CD14-positive monocyte (primary cell): ENCODE measurements at regions not wholly inside any gene's neighbourhood (a gene's known extent, or its start where the extent isn't known, plus 50 kb on each side); places are given as distances from the start of the nearest gene placed in this dataset.

ENCODE experiments used
- DNase-seq, 3 donors: peaks; one replicate each; pipeline ENCODE4 v3.0.0-alpha.2; 2011 to 2022
- H2AFZ ChIP-seq: 2 replicates; pipeline ENCODE4 v1.6.0; 2012; ENCODE audit warnings: mild to moderate bottlenecking, low read depth, low read length, inconsistent platforms; ENCODE audit not compliant: insufficient read depth, poor library complexity, severe bottlenecking
- H3K27ac ChIP-seq, 2 donors: 1 replicate in 1 of 2; 2 replicates in 1 of 2; pipeline ENCODE4 v1.5.1; 2012 to 2013; ENCODE audit warnings: low read length in 2 of 2, control low read depth in 1 of 2, inconsistent platforms in 1 of 2, low read depth in 1 of 2, mild to moderate bottlenecking in 1 of 2
- H3K27me3 ChIP-seq, 2 donors: one replicate each; pipeline versions ENCODE4 v1.6.0 to v1.6.1; 2011 to 2013; ENCODE audit warnings: low read length in 2 of 2; ENCODE audit not compliant: control insufficient read depth in 2 of 2, insufficient read depth in 2 of 2
- H3K36me3 ChIP-seq, 2 donors: replicated peaks in 1 of 2; 1 replicate in 1 of 2; 2 replicates in 1 of 2; pipeline versions ENCODE4 v1.5.1 to v1.6.1; 2012 to 2013; ENCODE audit warnings: low read length in 2 of 2, control low read depth in 1 of 2, inconsistent platforms in 1 of 2, mild to moderate bottlenecking in 1 of 2; ENCODE audit not compliant: insufficient read depth in 2 of 2, control insufficient read depth in 1 of 2
- H3K4me1 ChIP-seq, 2 donors: 1 replicate in 1 of 2; 2 replicates in 1 of 2; pipeline versions ENCODE4 v1.5.1 to v1.6.1; 2012 to 2013; ENCODE audit warnings: low read length in 2 of 2, control low read depth in 1 of 2, inconsistent platforms in 1 of 2, mild to moderate bottlenecking in 1 of 2, moderate library complexity in 1 of 2; ENCODE audit not compliant: insufficient read depth in 2 of 2, control insufficient read depth in 1 of 2
- H3K4me2 ChIP-seq: replicated peaks from 2 replicates; pipeline ENCODE3; 2012; ENCODE audit warnings: low read length, moderate library complexity, mild to moderate bottlenecking; ENCODE audit not compliant: poor library complexity, severe bottlenecking; ENCODE audit errors: extremely low read depth
- H3K4me3 ChIP-seq, 3 experiments: fragments of 200-600 bp in 1 of 3; sonication (generic) in 1 of 3; replicated peaks in 1 of 3; 1 replicate in 2 of 3; 2 replicates in 1 of 3; pipeline ENCODE4 v1.5.1; 2011 to 2013; ENCODE audit warnings: low read length in 3 of 3, mild to moderate bottlenecking in 3 of 3, control low read depth in 2 of 3, low read depth in 2 of 3, inconsistent platforms in 1 of 3, moderate library complexity in 1 of 3
- H3K79me2 ChIP-seq: 2 replicates; pipeline ENCODE4 v1.6.0; 2012; ENCODE audit warnings: mild to moderate bottlenecking, control low read depth, inconsistent platforms, low read length, moderate library complexity; ENCODE audit not compliant: insufficient read depth
- H3K9ac ChIP-seq: 2 replicates; pipeline ENCODE4 v1.6.0; 2017; ENCODE audit warnings: low read length, mild to moderate bottlenecking; ENCODE audit not compliant: insufficient read depth, poor library complexity, severe bottlenecking
- H3K9me3 ChIP-seq, 2 donors: replicated peaks in 1 of 2; 1 replicate in 1 of 2; 2 replicates in 1 of 2; pipeline versions ENCODE4 v1.5.1 to v1.6.1; 2012 to 2013; ENCODE audit warnings: low read length in 2 of 2, control low read depth in 1 of 2; ENCODE audit not compliant: control insufficient read depth in 1 of 2, insufficient read depth in 1 of 2
- H4K20me1 ChIP-seq: 2 replicates; pipeline ENCODE4 v1.6.0; 2012; ENCODE audit warnings: mild to moderate bottlenecking, low read length, control low read depth, moderate library complexity; ENCODE audit not compliant: insufficient read depth
- H3K27ac Mint-ChIP-seq, 7 donors: one replicate each; pipeline ENCODE4 v1.8.0; 2020; ENCODE audit warnings: mild to moderate bottlenecking in 7 of 7, mixed read lengths in 7 of 7, moderate library complexity in 6 of 7, inconsistent platforms in 2 of 7
- H3K27me3 Mint-ChIP-seq, 3 donors: one replicate each; pipeline ENCODE4 v1.8.0; 2021 to 2022; ENCODE audit warnings: low read depth in 3 of 3, mild to moderate bottlenecking in 3 of 3, mixed read lengths in 3 of 3, moderate library complexity in 3 of 3, inconsistent platforms in 1 of 3
- H3K36me3 Mint-ChIP-seq, 2 donors: one replicate each; pipeline ENCODE4 v1.8.0; 2020; ENCODE audit warnings: mixed read lengths in 2 of 2, inconsistent platforms in 1 of 2, mild to moderate bottlenecking in 1 of 2
- H3K4me1 Mint-ChIP-seq: one replicate; pipeline ENCODE4 v1.8.0; 2020; ENCODE audit warnings: mild to moderate bottlenecking, mixed read lengths
- H3K4me3 Mint-ChIP-seq, 2 donors: one replicate each; pipeline ENCODE4 v1.8.0; 2020; ENCODE audit warnings: mild to moderate bottlenecking in 2 of 2, mixed read lengths in 2 of 2, moderate library complexity in 1 of 2
- H3K9me3 Mint-ChIP-seq, 7 donors: one replicate each; pipeline ENCODE4 v1.8.0; 2020 to 2022; ENCODE audit warnings: mixed read lengths in 7 of 7, mild to moderate bottlenecking in 6 of 7, moderate library complexity in 6 of 7, inconsistent platforms in 2 of 7
- CTCF ChIP-seq: fragments of 200-600 bp; IDR thresholded peaks from one replicate; pipeline ENCODE4 v1.8.0; 2022; ENCODE audit warnings: antibody characterized with exemption, mild to moderate bottlenecking
- whole genome bisulfite sequencing: methylation state at CpG from one replicate; pipeline ENCODE4 v1.1.5; 2013; ENCODE audit warnings: missing lambda C conversion rate; ENCODE audit not compliant: insufficient coverage; 5-methylcytosine and 5-hydroxymethylcytosine counted together
- intact Hi-C, 2 donors: fragments of 100-400 bp; cut with micrococcal nuclease; formaldehyde crosslinking; loops; one replicate each; pipeline versions ENCODE4 v1.15.0 to v1.15.1; 2023

DNA sequence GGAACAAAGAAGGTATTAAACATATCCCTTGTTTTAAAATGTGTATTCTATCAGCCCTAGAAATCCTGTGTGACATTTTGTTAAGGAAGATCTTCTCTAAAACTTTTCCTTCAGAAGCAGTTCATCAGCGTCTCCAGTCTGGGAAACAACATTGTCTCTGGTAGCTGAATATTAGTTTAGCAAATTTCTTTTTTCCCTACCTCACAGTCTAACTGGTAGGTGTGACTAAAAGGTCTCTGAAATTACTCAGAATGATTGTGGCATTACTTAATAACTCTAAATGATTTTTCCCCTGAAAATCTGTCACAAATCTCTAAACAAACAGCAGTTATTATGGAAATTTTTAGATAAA, 1044.8 kb downstream of the FLRT2 start:
- H3K9me3 ChIP-seq, result peaks cover 6 to 17% of the 10 kb centered on the region in 2 donors
- Mint-ChIP-seq H3K4me3 (no peak overlapping the region), H3K36me3 (no peaks in the 10 kb centered on the region), H3K4me1 (peaks cover 6% of the 10 kb centered on the region), H3K27me3 (peaks cover 0 to 2% (median 1%) of the 10 kb centered on the region in 3 donors), H3K27ac (no peak overlapping the region), H3K9me3 (peaks cover 3 to 18% (median 12%) of the 10 kb centered on the region in 7 donors)
- no peaks in the 10 kb centered on the region for H3K27me3 ChIP-seq
- intact Hi-C loops, result no loop called here
- no peaks in the 10 kb centered on the region for H3K79me2 ChIP-seq
- DNase-seq, result no peak
- no peak overlapping the region for H2AFZ ChIP-seq
- H3K9ac ChIP-seq, result no peak overlapping the region
- H3K4me2 ChIP-seq, result no peak overlapping the region
- no peak overlapping the region for H3K27ac ChIP-seq
- WGBS, result no CpG with 5 or more reads among the region's 1 CpG
- H3K4me3 ChIP-seq, result no peak overlapping the region
- H3K36me3 ChIP-seq, result no peaks in the 10 kb centered on the region
- no peaks in the 10 kb centered on the region for H4K20me1 ChIP-seq
- TF ChIP-seq CTCF, result no peak
- no peaks in the 10 kb centered on the region for H3K4me1 ChIP-seq

DNA sequence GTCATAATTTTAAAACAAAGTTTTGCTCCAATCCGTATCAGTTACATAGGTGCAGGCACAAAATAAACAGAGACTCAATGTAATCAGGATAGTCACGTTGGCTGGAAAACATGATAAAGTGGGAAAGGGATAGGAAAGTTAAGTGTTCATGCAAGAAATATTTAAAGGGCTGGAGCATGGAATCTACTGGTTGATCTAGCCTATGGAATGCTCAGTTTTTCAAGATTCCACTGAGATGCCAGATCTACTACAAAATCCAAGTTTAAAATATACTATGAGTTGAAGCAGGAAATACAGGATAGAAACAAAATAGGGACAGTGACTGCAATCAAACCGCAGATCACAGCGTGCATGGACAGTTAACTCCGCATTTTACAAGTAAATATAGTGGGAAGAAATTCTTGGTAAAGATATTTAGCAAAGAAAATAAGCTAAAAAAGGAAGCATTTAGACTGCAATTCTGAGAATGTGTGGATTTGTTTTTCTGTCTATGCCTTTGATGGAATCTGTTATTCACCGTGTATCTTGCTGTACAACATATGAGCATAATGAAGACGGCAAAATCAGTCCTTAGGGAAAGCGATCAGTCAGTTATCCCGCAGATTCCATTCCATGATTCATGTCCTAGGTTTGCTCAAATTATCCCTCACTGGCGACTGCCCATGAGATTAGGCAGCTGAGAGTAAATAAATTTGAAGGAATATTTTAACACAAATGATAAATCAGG, 1044.3 kb downstream of the FLRT2 start:
- H3K4me3 ChIP-seq, result no peak overlapping the region
- H3K9me3 ChIP-seq, result peaks cover 10 to 17% of the 10 kb centered on the region in 2 donors
- Mint-ChIP-seq H3K9me3 (peaks cover 3 to 20% (median 12%) of the 10 kb centered on the region in 7 donors), H3K27ac (no peak overlapping the region), H3K4me3 (no peak overlapping the region), H3K4me1 (peaks cover 6% of the 10 kb centered on the region), H3K27me3 (peaks cover 0 to 2% (median 1%) of the 10 kb centered on the region in 3 donors), H3K36me3 (no peaks in the 10 kb centered on the region)
- no peak overlapping the region for H3K4me2 ChIP-seq
- H3K79me2 ChIP-seq, result no peaks in the 10 kb centered on the region
- H3K36me3 ChIP-seq, result no peaks in the 10 kb centered on the region
- 93% methylated on average over 5 of the region's 10 CpGs for WGBS
- H3K27me3 ChIP-seq, result no peaks in the 10 kb centered on the region
- no peaks in the 10 kb centered on the region for H3K4me1 ChIP-seq
- no peak overlapping the region for H2AFZ ChIP-seq
- no peak for DNase-seq
- no peak overlapping the region for H3K9ac ChIP-seq
- intact Hi-C loops, result no loop called here
- no peak overlapping the region for H3K27ac ChIP-seq
- no peak for TF ChIP-seq CTCF
- H4K20me1 ChIP-seq, result no peaks in the 10 kb centered on the region
